SH-SY5Y (cell line): ENCODE measurements at regions not wholly inside any gene's neighbourhood (a gene's known extent, or its start where the extent isn't known, plus 50 kb on each side); places are given as distances from the start of the nearest gene placed in this dataset.

ENCODE experiments used
- GATA2 ChIP-seq: IDR thresholded peaks from 2 replicates; pipeline ENCODE4 v1.6.1; 2011; ENCODE audit warnings: mild to moderate bottlenecking, low read depth, low read length
- GATA3 ChIP-seq: IDR thresholded peaks from 2 replicates; pipeline ENCODE4 v1.6.1; 2011; ENCODE audit warnings: low read depth, mild to moderate bottlenecking, low read length, moderate library complexity

- TF ChIP-seq GATA2 (no peak), GATA3 (no peak)
These were observed 136.0 kb downstream of the LMNTD1 start for GRCh38 chr12:25417071-25417470.
